HG03571 (cell line): ENCODE measurements at regions not wholly inside any gene's neighbourhood (a gene's known extent, or its start where the extent isn't known, plus 50 kb on each side); places are given as distances from the start of the nearest gene placed in this dataset.

Experiments used
- ATAC-seq: cut with Tn5 transposase; IDR thresholded peaks from one replicate; pipeline ENCODE4 v1.9.1; 2021; ENCODE audit not compliant: unreplicated experiment

DNA sequence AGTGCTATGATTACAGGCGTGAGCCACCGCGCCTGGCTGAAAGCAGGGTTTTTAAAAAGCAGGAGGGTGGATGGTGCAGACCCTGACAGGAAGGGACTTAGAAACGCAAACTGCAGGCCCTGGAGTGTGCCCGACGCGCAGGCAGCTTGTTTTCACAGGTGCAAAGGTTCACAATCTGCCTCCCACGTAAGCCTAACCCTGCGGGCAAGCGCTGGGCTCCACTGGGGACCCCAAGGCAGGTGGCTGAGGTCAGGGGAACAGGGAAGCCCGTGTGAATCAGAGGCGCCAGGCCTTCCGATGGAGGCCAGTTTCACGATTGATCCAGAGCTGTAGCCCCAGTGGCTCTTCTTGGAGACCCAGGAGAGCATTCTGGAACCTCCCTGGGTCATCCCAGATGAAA, 256.3 kb downstream of the BRD1 start:
- no peak for ATAC-seq

DNA sequence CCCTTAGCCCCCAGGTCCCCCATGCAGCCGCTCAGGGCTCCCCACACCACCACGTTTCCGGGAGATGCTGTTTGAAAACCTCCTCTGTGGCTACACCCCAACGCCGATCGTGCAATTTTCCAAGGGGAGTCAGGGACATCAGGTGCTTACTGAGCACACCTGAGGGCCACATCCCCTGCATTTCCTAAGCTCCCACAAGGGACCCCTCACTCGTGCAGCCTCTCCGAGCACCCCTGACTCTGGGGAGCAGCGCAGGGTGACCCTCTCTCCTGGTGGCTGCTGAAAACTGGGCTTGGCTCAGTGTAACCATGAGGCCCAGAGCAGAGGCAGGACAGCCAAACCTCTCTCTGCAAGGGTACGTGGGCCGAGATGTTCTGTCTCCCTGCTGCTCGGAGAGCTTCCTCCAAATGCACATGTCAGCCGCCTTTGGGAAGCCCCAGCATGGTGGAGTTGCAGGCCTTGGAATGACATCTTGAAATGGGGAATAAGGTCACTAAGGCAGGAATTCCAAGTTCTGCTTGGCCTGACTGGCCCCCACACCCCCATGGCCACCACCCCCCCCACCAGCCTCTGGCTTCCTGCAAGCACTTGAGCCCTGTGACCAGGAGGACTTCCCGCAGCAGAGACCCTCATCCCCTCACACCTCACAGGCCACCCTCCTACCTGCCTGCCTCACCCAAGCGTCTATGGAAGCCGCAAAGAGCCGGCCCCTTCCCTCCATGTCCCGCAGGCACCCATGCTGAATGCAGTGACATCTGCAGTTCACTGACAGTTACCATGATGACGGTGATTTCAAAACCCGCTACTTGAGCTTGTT, 257.4 kb downstream of the BRD1 start:
- no peak for ATAC-seq

DNA sequence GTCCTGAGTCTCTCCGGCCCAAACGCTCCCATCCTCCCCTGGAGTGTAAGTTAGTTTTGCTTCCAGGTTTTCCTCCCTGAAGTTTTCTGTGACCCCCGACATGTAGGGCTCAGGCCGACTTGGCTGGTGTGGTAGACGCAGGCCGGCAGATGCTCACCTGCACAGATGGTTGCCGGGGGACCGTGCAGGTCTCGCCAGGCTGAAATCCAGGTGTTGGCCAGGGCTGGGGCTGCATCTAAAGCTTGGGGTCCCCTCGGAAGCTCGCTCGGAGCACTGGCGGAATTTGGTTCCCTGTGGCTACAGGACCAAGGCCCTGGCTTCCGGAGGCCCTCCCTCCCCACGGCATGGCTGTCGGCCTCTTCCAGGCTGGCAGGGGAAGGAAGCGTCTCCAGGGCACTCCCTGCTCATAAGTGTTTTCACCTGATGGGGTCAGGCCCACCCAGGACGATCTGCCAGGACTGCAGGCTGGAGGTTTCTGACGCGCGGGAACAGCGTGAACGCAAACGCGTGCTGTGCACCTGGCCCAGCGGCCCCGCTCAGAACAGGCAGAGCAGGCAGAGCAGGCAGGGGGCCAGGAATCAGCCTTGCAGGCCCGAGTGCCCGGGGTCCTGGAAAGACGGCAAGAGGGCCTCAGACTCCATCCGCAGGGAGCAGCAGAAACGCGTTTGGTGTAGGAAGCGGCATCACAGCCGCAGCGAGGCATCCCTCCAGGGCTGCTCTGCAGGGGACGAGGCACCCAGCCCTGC, 258.2 kb downstream of the BRD1 start:
- no peak for ATAC-seq

GRCh38 chr22:49568751-49569285, 258.9 kb downstream of the BRD1 start:
- ATAC-seq, result no peak

- ATAC-seq, result no peak
Measured at GRCh38 chr22:49567899-49568750, 259.5 kb downstream of the BRD1 start.

- ATAC-seq, result no peak
Measured at GRCh38 chr22:49566693-49567092, 261.0 kb downstream of the BRD1 start.

DNA sequence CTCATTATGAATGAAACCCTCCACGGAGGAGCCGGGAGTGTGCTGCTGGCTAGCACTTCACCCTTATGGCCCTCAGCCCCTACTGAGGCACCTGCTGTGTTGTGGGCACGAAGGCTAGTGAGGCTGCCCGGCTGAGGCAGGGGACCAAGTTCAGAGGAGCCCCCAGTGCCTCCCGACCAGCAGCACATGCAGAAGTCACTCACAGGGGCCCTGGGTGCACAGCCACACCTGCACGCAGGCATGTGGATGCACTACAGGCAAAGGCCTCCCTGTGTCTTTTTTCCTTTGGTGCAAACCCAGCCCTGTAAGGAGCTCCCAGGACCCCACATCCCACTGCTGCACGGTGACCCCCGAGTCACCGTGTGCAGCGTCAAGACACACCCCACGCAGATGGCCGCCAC, 261.5 kb downstream of the BRD1 start:
- no peak for ATAC-seq

GRCh38 chr22:49565516-49565855, 262.2 kb downstream of the BRD1 start:
- no peak for ATAC-seq

GRCh38 chr22:49564666-49565515, 262.8 kb downstream of the BRD1 start:
- no peak for ATAC-seq

GRCh38 chr22:49564054-49564453, 263.6 kb downstream of the BRD1 start:
- ATAC-seq, result no peak

GRCh38 chr22:49562685-49563249, 264.9 kb downstream of the BRD1 start:
- ATAC-seq, result no peak

- ATAC-seq, result no peak
Measured at GRCh38 chr22:49561976-49562375, 265.7 kb downstream of the BRD1 start.

GRCh38 chr22:49561338-49561737, 266.3 kb downstream of the BRD1 start:
- ATAC-seq, result no peak

- ATAC-seq, result no peak
Measured at GRCh38 chr22:49555526-49555925, 272.1 kb downstream of the BRD1 start.

DNA sequence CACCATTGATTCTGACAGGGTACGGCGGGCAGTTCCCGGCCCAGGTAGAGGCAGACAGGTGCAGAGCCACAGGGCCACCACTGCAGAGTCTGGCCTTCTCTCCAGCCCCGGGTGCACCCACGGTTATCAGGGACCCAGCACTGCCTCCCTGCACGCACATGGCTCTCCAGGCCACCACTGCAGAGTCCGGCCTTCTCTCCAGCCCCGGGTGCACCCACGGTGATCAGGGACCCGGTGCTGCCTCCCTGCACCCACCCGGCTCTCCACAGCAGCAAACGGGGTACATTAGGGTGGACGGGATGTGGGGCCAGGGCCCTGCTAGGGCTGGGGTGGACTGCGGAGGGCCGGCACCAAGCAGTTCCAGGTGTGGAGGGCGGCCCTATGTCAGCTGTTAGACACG, 272.9 kb downstream of the BRD1 start:
- no peak for ATAC-seq

DNA sequence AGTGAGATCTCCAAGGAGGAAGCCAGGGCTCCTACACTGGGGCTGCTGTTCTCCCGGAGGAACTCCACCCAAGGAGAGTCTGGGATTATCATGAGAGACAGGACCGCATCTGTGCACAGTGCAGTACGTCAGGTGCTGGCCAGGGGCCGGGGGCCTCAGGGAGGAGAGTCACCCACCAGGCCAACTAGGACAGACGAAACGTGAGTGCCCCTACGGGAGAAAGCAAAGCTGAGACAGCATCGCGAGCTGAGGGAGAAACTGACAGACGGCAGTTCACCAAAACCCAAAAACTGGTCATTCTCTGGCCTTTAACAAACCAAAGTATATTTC, 273.4 kb downstream of the BRD1 start:
- ATAC-seq, result no peak

DNA sequence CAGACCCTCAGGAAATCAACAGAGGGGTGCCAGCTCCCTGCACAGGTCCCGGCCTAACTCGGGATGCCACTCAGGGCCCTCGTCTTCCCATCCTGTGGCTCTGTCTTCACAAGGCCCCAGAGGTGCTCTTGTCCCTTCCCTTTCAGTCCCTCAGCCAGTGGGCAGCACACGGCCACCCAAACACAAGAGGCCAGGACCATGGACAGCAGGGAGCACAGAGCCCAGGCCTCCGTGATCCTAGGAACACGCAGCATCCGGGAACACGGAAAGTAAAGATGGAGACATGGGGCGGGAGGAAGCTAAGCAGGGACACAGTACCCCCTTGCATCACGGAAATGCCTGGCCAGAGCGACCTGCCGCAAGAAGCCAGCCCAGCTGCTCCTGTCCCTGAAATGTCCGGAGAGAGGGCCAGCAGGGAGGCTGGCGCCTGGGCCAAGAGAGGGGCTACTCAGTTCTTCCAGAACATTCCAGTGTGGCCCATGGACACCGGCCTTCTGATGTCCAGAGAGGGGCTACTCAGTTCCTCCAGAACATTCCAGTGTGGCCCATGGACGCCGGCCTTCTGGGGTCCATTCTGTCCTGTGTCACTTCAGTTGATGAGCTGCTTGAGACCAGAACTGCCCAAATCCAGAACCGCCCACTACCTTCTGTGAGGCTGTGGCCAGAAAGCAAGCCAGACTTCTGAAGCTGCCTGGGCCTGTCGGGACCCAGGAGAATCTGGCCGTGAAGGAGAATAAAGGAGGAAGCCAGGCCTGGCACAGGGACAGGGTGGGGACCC, 274.0 kb downstream of the BRD1 start:
- no peak for ATAC-seq

GRCh38 chr22:49553076-49553475, 274.6 kb downstream of the BRD1 start:
- ATAC-seq, result no peak

DNA sequence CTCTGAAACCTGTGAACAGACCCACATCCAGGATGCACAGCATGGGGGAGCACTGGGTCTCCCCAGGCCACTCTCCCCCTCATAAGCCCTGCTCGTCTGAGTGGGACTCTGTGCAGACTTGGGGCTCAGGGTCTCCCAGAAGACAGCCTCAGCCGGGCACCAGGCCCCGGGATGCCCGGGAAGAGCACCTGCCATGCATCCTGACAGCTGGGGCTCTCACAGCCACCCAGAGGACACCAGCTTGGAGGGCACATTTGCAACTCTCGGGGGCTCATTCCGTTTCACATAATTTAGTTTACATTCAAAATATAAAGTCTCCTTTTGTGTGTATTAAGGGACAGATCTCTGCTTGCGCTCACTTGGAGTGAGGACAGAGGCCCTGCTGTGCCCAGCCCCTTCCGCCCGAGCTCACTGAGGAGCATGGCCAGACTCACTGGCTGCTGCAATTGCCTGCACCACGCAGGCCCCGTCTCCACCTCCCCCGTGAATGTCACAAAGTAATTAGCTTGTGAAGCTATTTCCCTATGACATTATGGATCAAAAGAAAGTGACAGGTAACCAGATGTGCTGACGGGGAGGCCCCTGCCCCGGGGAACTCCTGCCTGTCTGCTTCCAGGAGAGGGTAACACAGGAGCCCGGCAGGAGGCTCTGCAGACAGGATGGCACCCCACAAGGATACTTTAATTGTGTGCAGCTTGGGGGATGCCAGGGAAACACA, 275.6 kb downstream of the BRD1 start:
- no peak for ATAC-seq
